ENCODE measurements at regions not wholly inside any gene's neighbourhood (a gene's known extent, or its start where the extent isn't known, plus 50 kb on each side); places are given as distances from the start of the nearest gene placed in this dataset.

DNA sequence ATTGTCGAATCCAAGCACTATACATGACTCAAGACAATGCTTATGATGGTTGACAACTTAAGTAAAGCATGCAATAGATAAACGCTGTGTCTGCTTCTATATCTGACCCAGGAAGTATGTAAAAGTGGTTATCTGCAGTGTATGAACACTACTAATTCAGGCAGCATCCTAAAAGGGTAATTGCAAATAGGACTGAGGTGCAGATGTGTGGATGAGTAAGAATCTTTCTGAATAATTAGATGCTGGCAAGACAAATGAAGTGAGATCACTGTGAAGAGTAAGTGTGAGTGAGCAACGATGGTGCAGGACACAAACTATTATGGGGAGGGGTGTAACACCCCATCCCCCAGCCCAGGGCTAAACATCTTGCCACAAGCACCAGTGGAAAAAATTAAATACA lies 195.7 kb upstream of the CHRNA7 start:
- no TSS peak for BruUV-seq (replicated peaks)
- ChIA-PET CTCF (no interaction called here), POLR2A (no interaction called here)
- H3K9ac ChIP-seq (replicated peaks; ENCODE audit: extremely low read depth, insufficient read depth, low read length): no peak overlapping the region
- peaks cover 2% of the 10 kb centered on the region for H3K9me3 ChIP-seq (replicated peaks; ENCODE audit: control insufficient read depth, insufficient read depth, low read length)
- no peaks in the 10 kb centered on the region for H4K20me1 ChIP-seq (replicated peaks; ENCODE audit: control insufficient read depth, extremely low read depth, insufficient read depth, low read length)
- TF ChIP-seq GATA2 (IDR thresholded peaks at IDR 0.05; ENCODE audit: insufficient read depth, insufficient read length, low read depth, low read length): no peak
- no peak for TF ChIP-seq EZH2 (IDR thresholded peaks at IDR 0.05; ENCODE audit: borderline replicate concordance, low read depth, low read length, severe bottlenecking)
- no peak for TF ChIP-seq POLR2AphosphoS5 (IDR thresholded peaks at IDR 0.05; ENCODE audit: insufficient read depth, low read depth, low read length)
- no peak for TF ChIP-seq POLR2A (IDR thresholded peaks at IDR 0.05; ENCODE audit: low read depth, low read length)
- no peak for TF ChIP-seq CTCF (IDR thresholded peaks at IDR 0.05; ENCODE audit: extremely low read depth in 1 of 2, insufficient read depth in 1 of 2, low read depth in 1 of 2, low read length in 2 of 2)
- no peak for TF ChIP-seq MYC (IDR thresholded peaks at IDR 0.05; ENCODE audit: low read depth, low read length)
- TF ChIP-seq, protein P1, sequence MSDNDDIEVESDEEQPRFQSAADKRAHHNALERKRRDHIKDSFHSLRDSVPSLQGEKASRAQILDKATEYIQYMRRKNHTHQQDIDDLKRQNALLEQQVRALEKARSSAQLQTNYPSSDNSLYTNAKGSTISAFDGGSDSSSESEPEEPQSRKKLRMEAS (IDR thresholded peaks at IDR 0.05; ENCODE audit: insufficient read depth, insufficient read length): no peak
- no peak for TF ChIP-seq JUN (IDR thresholded peaks at IDR 0.05; ENCODE audit: borderline replicate concordance, insufficient read depth, insufficient read length, low read depth)
- no peak for TF ChIP-seq FOS (IDR thresholded peaks at IDR 0.05; ENCODE audit: borderline replicate concordance, insufficient read depth, low read length)
- H3K79me2 ChIP-seq (ENCODE audit: control insufficient read depth, insufficient read depth, low read length): no peaks in the 10 kb centered on the region
- H3K27me3 ChIP-seq (ENCODE audit: control insufficient read depth in 2 of 2, insufficient read depth in 2 of 2, low read length in 2 of 2): no peaks in the 10 kb centered on the region
- H2AFZ ChIP-seq (ENCODE audit: low read depth, low read length): no peak overlapping the region
- dilution Hi-C loops (cut with MboI; ENCODE audit: extremely low pct_ligation_motif_present, low sequenced_read_pairs): no loop called here
- no peak overlapping the region for H3K4me2 ChIP-seq (ENCODE audit: insufficient read depth, low read length)
- FAIRE-seq (no peak), DNase-seq (ENCODE audit: low read depth, low spot score) (no peak)
- intact Hi-C loops (cut with micrococcal nuclease): no loop called here
- no peak overlapping the region for H3K4me3 ChIP-seq (replicated peaks in 1 of 3; ENCODE audit: insufficient read depth in 1 of 3, low read depth in 1 of 3, low read length in 3 of 3)
- no peaks in the 10 kb centered on the region for H3K4me1 ChIP-seq (ENCODE audit: control insufficient read depth, extremely low read depth, insufficient read depth, low read length)
- H3K36me3 ChIP-seq (ENCODE audit: control insufficient read depth in 2 of 2, extremely low read depth in 1 of 2, insufficient read depth in 2 of 2, low read length in 2 of 2): no peaks in the 10 kb centered on the region
- no peak overlapping the region for H3K27ac ChIP-seq (ENCODE audit: insufficient read depth, low read depth, low read length)
- H3K9me1 ChIP-seq (replicated peaks; ENCODE audit: control insufficient read depth, extremely low read depth, insufficient read depth, low read length): no peaks in the 10 kb centered on the region

All from endothelial cell of umbilical vein (primary cell).